GM21515 (cell line): ENCODE measurements at regions not wholly inside any gene's neighbourhood (a gene's known extent, or its start where the extent isn't known, plus 50 kb on each side); places are given as distances from the start of the nearest gene placed in this dataset.
"Not testable (repeated sequence)": the region's sequence is repeated elsewhere in the genome, so short reads cannot be mapped to it uniquely, and the experiment has no call there.

ENCODE experiments used
- ATAC-seq: cut with Tn5 transposase; IDR thresholded peaks from one replicate; pipeline ENCODE4 v1.9.1; 2021; ENCODE audit not compliant: unreplicated experiment

DNA sequence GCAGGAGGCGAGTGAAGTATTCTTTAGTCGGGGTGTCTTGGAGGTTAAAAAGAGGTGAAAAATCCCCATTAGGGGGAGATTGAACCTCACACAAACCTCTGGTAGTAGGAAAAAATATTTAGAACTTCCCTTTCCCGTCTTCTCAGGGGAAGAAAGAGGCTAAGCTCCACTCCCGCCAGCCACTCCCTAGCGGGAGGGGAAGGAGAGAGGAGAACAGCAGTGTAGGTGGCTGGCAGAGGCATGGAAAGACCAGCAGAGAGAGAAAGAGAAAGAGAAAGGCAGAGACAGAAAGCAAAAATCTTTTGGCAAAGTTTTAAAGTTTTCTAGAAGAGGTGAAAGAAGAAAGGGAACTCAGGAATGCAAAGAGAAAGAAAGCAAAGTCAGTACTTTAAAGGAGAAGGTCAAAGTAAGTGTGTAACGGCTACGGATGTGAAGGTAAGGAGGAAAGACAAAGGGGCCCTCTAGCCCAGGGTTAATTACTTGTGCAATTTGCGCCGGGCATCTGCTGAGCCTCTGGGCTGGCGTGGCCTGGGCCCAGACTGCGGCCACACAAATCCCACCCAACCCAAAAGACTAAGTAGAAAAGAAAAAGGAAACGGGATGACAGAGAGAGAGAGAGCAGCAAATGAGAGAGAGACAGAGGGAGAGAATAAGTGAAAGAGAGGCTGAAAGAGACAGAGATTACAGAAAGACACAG, 72.3 kb upstream of the ZNF746 start:
- ATAC-seq: no peak

DNA sequence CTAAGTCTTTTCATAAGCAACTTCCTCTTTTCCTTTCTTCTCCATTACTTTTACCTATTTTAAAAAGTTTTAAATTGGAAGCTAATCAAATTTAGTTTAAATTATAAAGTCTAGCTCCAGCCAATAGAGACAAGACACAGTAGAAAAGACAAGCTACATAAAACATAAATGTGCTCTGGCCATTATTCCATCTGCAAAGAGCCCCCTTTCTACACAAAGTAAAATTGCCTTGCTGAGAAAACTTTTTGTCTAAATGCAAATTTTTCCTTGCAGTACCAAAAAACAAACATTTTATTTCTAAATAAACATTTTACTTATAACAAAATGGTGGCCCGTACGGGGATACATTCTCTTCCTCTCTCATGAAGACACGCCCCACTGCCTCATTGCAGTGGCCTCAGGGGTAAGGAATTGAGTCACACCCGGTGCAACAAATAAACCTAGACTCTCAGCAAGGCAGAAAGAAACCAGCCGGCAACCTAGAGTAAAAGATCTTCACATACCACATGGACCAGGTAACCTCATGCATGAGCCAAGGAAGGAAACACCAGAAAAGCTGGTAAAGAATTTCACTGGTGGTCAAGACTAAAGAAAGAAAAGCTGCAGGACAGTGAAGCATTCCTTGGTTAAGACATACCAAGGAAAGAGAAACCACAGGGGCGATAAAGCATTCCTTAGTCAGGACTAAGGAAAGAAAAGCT, 71.6 kb upstream of the ZNF746 start:
- no peak for ATAC-seq

DNA sequence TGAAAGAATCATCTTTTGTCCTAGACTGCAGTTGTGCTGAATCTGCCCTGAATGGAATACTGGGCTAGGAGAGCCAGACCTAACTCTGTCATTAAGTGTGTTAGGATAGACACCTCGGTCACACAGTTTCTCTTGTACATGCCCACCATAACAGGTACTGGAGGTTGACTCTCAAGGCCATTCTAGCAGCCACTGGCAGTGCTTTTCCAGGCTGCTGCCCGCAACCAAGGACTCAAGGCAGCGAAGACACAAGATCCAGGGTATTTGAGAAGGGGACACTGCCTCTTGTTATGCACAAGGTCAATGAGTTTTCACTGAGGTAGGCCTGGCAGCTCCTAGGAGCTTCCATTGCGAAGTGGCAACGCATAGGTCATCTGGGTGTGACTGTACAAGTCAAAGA, 70.6 kb upstream of the ZNF746 start:
- no peak for ATAC-seq

DNA sequence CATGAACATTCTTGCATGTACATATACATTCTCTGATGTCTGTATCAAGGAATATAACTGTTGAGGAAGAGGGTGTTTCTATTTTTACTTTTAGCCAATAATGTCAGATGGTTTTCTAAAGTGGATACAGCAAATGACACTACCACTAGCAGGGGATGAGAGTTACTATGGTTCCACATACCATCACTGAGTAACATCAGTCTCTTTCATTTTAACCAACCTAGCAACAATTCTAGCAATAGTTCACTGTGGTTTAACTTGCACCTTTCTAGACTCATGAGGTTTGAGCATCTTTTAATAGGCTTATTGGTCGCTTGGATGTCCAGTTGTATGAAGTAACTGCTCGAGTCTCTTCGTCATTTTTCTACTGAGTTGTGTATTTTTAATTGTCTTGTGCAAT, 68.5 kb upstream of the ZNF746 start:
- no peak for ATAC-seq

DNA sequence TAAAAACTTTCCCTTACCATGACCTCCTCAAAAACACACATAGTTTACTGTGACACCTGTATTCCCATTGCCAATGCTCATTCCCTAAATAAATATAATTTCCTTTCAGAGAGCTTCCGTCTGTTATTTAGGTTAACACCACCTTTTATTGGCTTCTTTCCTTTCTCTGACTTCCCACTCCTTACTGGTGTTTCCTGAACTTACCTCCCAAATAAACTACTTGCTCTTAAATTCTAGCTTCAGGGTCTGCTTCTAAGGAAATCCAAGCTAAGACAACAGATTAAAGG, 67.4 kb upstream of the ZNF746 start:
- ATAC-seq: no peak

DNA sequence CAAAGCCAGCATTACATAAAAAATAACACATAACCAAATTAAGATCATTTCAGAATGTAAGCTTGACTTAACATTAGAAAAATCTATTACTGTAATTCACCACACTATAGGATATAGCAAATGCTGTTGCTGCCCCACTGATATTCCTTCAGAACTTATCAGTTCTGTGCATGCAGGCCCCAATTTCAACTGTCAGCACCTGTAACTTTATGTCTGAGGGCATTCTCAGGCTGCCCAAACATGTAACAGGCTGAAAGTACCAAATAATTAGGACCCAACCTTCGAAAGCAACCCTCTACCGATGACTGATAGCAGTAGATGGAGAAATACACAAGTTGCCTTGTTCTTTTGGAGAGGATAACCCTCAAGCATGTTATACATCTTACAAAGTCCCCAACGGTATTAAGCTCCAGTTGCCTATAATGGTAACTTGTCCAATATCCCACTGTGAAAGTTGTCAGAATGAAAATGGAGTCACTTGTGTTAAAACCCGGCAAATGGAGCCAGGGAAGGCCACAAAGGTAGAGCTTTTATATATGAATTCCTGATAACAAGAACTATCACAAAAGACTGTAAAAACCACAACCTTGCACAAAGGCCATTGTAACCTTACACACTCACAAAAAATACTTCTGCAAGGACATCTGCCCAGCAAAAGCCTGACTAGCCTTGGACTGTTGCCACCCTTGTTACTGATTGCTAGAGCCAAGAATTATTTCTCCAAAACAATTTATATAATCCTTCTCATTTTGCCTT, 66.9 kb upstream of the ZNF746 start:
- no peak for ATAC-seq

DNA sequence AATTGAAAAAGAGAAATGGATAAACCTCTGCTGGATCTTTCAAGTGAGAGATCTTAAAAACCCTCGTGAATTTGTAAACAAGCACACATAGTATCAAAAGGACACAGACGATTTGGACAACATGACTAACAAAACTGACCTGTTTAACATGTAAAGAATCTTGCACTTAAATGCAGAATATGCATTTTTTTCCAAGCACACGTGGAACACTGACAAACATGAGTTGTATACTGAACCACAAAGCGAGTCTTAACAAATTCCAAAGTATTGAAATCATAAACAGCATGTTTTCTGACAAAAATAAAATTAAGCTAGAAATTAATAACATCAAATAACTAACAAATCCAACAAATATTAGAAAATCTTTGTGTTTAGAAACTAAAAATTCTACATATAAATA, 65.0 kb upstream of the ZNF746 start:
- ATAC-seq: no peak

DNA sequence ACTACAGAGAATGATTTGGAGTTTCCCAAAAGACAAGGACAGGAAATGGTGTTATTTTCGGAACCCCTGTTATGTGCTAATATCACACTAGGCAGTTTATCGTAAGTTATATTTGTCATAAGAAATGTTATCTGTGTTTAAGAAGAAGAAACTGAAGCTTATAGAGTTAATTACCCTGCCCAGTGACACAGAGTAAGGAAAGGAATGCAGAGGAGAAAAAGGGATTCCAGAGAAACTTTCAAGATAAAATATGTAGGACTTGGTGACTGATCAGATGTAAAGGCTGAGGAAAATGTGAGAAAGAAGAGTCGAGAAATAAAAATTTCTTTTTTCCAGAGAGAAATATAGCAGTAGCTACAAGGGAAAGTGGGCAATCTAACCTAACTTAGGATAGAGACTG, 63.5 kb upstream of the ZNF746 start:
- ATAC-seq: no peak

DNA sequence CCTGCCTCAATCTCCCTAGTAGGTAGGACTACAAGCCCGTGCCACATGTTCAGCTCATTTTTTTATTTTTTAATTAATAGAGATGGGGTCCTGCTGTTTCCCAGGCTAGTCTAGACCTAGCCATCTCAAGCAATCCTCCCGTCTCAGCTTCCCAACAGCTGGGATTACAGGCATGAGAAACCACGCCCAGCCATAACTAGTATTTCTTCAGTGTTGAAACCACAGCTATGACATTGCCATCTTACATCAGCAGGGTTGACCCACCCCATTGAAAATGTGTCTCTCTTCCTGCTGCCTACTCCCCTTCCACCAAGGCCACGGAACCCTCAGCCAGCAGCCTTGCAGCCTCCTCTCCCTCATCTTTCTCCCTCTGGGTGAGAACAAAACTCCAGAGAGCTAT, 62.1 kb upstream of the ZNF746 start:
- no peak for ATAC-seq

DNA sequence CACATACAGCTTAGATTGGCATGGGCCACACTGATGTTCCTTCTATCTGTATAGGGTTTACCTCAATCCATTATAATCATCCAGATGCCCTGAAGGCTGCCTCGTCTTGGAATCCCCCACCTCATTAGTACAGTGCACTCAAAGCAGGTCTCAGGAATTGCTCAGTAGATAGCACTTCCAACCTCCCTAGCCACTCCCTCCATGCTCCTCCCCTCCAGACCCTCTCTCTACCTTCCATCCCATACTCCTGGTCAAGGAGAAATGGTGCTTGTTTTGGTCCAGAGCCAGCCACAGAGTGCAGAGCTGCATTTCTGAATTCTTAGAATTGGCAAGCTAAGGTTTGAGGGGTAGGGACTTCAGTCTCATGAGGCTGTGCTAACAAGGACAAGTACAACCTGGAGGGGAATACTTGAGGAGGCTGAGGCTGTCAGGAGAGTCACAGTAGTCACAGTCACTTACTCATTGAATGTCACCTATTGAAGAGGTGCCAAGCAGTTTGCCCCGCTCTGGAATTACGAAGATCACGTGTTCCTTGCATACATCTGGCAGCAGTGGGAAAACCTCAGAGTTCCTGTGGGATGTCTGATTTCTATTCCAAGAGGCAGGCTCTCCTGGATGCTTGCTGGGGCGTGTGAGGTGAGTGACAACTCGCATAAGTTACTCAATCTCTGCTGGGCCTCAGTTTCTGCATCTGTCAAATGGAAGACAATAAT, 60.7 kb upstream of the ZNF746 start:
- no peak for ATAC-seq

DNA sequence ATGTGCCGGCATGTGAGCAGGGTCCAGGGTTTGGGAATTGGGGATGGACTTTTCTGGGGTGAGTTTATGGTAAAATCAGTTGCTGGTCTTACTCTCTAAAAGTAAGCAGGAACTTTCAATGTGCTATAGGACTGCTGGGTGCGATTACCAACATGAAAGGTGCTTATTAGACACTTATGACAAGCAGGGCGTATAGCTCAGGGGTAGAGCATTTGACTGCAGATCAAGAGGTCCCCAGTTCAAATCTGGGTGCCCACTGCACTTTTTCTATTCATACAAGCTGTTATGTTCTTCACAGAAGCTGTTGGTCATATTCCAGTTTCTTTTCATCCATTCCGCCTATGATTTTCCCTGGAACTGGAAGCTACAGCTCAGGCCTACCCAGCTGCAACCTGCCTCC, 58.9 kb upstream of the ZNF746 start:
- not testable (repeated sequence) for ATAC-seq

DNA sequence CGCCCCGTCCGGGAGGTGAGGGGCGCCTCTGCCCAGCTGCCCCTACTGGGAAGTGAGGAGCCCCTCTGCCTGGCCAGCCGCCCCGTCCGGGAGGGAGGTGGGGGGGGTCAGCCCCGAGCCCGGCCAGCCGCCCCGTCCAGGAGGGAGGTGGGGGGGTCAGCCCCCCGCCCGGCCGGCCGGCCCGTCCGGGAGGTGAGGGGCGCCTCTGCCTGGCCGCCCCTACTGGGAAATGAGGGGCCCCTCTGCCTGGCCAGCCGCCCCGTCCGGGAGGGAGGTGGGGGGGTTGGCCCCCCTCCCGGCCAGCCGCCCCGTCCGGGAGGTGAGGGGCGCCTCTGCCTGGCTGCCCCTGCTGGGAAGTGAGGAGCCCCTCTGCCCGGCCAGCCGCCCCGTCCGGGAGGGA, 57.2 kb upstream of the ZNF746 start:
- ATAC-seq: not testable (repeated sequence)

DNA sequence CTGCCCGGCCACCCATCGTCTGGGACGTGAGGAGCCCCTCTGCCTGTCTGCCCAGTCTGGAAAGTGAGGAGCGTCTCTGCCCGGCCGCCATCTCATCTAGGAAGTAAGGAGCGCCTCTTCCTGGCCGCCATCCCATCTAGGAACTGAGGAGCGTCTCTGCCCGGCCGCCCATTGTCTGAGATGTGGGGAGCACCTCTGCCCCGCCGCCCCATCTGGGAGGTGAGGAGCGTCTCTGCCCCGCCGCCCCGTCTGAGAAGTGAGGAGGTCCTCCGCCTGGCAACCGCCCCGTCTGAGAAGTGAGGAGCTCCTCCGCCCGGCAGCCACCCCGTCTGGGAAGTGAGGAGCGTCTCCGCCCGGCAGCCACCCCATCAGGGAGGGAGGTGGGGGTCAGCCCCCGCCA, 56.4 kb upstream of the ZNF746 start:
- not testable (repeated sequence) for ATAC-seq

DNA sequence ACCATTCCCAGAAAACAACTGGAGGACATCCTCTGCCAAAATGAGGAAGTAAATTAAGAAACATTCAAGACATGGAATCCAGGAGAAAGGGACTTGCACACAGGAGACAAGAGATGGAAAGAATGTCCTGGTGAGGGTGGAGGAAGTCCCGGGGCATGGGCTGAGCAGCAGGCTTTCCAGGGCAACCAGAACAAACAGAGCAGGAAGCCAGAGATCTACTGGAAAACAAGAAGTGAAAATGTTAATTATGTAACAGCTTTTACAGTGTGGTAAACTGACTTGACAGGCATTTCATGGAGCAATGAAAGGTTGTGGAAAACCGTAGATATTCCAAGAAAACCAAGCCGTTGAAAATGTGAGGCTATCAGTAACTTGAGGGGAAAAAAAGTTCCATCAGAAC, 55.2 kb upstream of the ZNF746 start:
- ATAC-seq: no peak
